Liver (tissue), 8 donors: ENCODE measurements at regions not wholly inside any gene's neighbourhood (a gene's known extent, or its start where the extent isn't known, plus 50 kb on each side); places are given as distances from the start of the nearest gene placed in this dataset.
"Not testable (repeated sequence)": the region's sequence is repeated elsewhere in the genome, so short reads cannot be mapped to it uniquely, and the experiment has no call there.

Experiments used
- DNase-seq: peaks from one replicate; pipeline ENCODE4 v3.0.0-alpha.2; 2017; ENCODE audit warnings: low spot score
- H3K27ac ChIP-seq, 2 donors: one replicate each; pipeline ENCODE4 v1.7.0; 2013; ENCODE audit warnings: inconsistent platforms in 2 of 2, low read length in 2 of 2, control low read depth in 1 of 2, low read depth in 1 of 2, mild to moderate bottlenecking in 1 of 2
- H3K27me3 ChIP-seq, 4 donors: one replicate each; pipeline versions ENCODE4 v1.6.1 to v1.7.0; 2013; ENCODE audit warnings: low read length in 3 of 4, inconsistent platforms in 1 of 4, mild to moderate bottlenecking in 1 of 4, moderate library complexity in 1 of 4; ENCODE audit not compliant: control insufficient read depth in 4 of 4, insufficient read depth in 4 of 4
- H3K36me3 ChIP-seq, 4 donors: one replicate each; pipeline versions ENCODE4 v1.6.1 to v1.7.0; 2013; ENCODE audit warnings: low read length in 3 of 4, mild to moderate bottlenecking in 3 of 4, low read depth in 1 of 4, moderate library complexity in 1 of 4; ENCODE audit not compliant: control insufficient read depth in 4 of 4, insufficient read depth in 3 of 4
- H3K4me1 ChIP-seq, 4 donors: one replicate each; pipeline versions ENCODE4 v1.6.1 to v1.7.0; 2013; ENCODE audit warnings: low read length in 3 of 4, mild to moderate bottlenecking in 3 of 4, moderate library complexity in 1 of 4; ENCODE audit not compliant: control insufficient read depth in 4 of 4, insufficient read depth in 4 of 4
- H3K4me3 ChIP-seq, 3 donors: one replicate each; pipeline versions ENCODE4 v1.6.1 to v1.7.0; 2013; ENCODE audit warnings: low read length in 3 of 3, control low read depth in 1 of 3, low read depth in 1 of 3, mild to moderate bottlenecking in 1 of 3
- H3K9ac ChIP-seq, 2 donors: one replicate each; pipeline ENCODE4 v1.7.0; 2013; ENCODE audit warnings: low read length in 2 of 2, mild to moderate bottlenecking in 2 of 2, moderate library complexity in 2 of 2, control low read depth in 1 of 2, low read depth in 1 of 2
- H3K9me3 ChIP-seq, 4 donors: one replicate each; pipeline versions ENCODE4 v1.6.1 to v1.7.0; 2013; ENCODE audit warnings: low read length in 3 of 4; ENCODE audit not compliant: control insufficient read depth in 4 of 4
- ATF3 ChIP-seq: IDR thresholded peaks from 2 replicates; pipeline ENCODE4 v1.6.1; 2016; ENCODE audit warnings: antibody characterized with exemption
- CTCF ChIP-seq: fragments of 150-350 bp; IDR thresholded peaks from 2 replicates; pipeline ENCODE4 v1.5.1; 2017; ENCODE audit warnings: improper control_type of control experiment, low read depth, low read length; ENCODE audit not compliant: missing input control
- EGR1 ChIP-seq, 2 donors: IDR thresholded peaks; 2 replicates each; pipeline ENCODE4 v1.6.1; 2016 to 2018; ENCODE audit warnings: antibody characterized with exemption in 2 of 2, low read depth in 2 of 2
- FOXA1 ChIP-seq: IDR thresholded peaks from 2 replicates; pipeline ENCODE4 v1.6.1; 2016; ENCODE audit warnings: antibody characterized with exemption
- FOXA2 ChIP-seq: IDR thresholded peaks from 2 replicates; pipeline ENCODE4 v1.6.1; 2016; ENCODE audit warnings: antibody characterized with exemption
- GABPA ChIP-seq, 2 donors: IDR thresholded peaks in 1 of 2; conservative IDR thresholded peaks in 1 of 2; 2 replicates each; pipeline ENCODE4 v1.6.1; 2016; ENCODE audit warnings: antibody characterized with exemption in 2 of 2, mild to moderate bottlenecking in 1 of 2, moderate library complexity in 1 of 2
- HNF4A ChIP-seq, 2 donors: conservative IDR thresholded peaks; 2 replicates each; pipeline ENCODE4 v1.6.1; 2016; ENCODE audit warnings: antibody characterized with exemption in 2 of 2, mild to moderate bottlenecking in 2 of 2
- HNF4G ChIP-seq: IDR thresholded peaks from 2 replicates; pipeline ENCODE4 v1.6.1; 2016; ENCODE audit warnings: antibody characterized with exemption
- JUND ChIP-seq, 2 donors: IDR thresholded peaks; 2 replicates each; pipeline ENCODE4 v1.6.1; 2016; ENCODE audit warnings: antibody characterized with exemption in 2 of 2
- NR2F2 ChIP-seq: IDR thresholded peaks from 2 replicates; pipeline ENCODE4 v1.6.1; 2016; ENCODE audit warnings: antibody characterized with exemption
- RAD21 ChIP-seq, 2 donors: IDR thresholded peaks; 2 replicates each; pipeline ENCODE4 v1.6.1; 2016; ENCODE audit warnings: antibody characterized with exemption in 2 of 2, mild to moderate bottlenecking in 2 of 2
- REST ChIP-seq: IDR thresholded peaks from 2 replicates; pipeline ENCODE4 v1.6.1; 2016; ENCODE audit warnings: antibody characterized with exemption, mild to moderate bottlenecking
- RXRA ChIP-seq, 2 donors: IDR thresholded peaks; 2 replicates each; pipeline ENCODE4 v1.6.1; 2017 to 2018; ENCODE audit warnings: antibody characterized with exemption in 2 of 2, mild to moderate bottlenecking in 1 of 2
- SP1 ChIP-seq: IDR thresholded peaks from 2 replicates; pipeline ENCODE4 v1.6.1; 2018; ENCODE audit warnings: antibody characterized with exemption, mild to moderate bottlenecking
- TAF1 ChIP-seq: conservative IDR thresholded peaks from 2 replicates; pipeline ENCODE4 v1.6.1; 2016; ENCODE audit warnings: antibody characterized with exemption, mild to moderate bottlenecking
- WGBS: extraction: QIAGEN DNeasy Blood & Tissue Kit; methylation state at CpG from one replicate; pipeline ENCODE4 v1.1.7; 2013; 5-methylcytosine and 5-hydroxymethylcytosine counted together
- TF ChIP-seq, protein P1 (sequence below): IDR thresholded peaks from 2 replicates; pipeline ENCODE4 v1.6.1; 2016; ENCODE audit warnings: antibody characterized with exemption
- donor health status: healthy.
- donor health status: healthy.
- donor health status: healthy.
- donor health status: healthy.
- donor health status: healthy.

GRCh38 chr4:43651991-43652390 is 759.5 kb downstream of the GRXCR1 start (continued):
- no peak for TF ChIP-seq RAD21 (IDR thresholded peaks at IDR 0.05)
- TF ChIP-seq ATF3 = no peak
- no peak for TF ChIP-seq NR2F2

- 84% methylated on average over 2 of the region's 2 CpGs for WGBS
- H3K9me3 ChIP-seq, H3K27me3 ChIP-seq: not testable (repeated sequence)
These were observed 767.0 kb downstream of the GRXCR1 start for GRCh38 chr4:43659547-43659946.

DNA sequence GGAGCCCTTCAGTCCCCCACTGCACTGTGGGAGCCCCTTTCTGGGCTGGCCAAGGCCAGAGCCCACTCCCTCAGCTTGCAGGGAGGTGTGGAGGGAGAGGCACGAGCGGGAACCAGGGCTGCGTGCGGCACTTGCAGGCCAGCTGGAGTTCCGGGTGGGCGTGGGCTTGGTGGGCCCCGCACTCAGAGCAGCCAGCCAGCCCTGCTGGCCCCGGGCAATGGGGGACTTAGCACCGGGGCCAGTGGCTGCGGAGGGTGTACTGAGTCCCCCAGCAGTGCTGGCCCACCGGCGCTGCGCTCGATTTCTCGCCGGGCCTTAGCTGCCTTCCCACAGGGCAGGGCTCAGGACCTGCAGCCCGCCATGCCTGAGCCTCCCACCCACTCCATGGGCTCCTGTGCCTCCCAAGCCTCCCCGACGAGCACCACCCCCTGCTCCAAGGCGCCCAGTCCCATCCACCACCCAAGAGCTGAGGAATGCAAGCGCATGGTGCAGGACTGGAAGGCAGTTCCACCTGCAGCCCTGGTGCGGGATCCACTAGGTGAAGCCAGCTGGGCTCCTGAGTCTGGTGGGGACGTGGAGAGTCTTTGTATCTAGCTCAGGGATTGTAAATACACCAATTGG is 776.2 kb downstream of the KCTD8 start:
- not testable (repeated sequence) for H3K36me3 ChIP-seq, DNase-seq, H3K27ac ChIP-seq, H3K4me1 ChIP-seq, H3K9ac ChIP-seq, H3K4me3 ChIP-seq, H3K27me3 ChIP-seq, H3K9me3 ChIP-seq
- 90% methylated on average over 23 of the region's 23 CpGs for WGBS

More at GRCh38 chr4:43659547-43659946, 767.0 kb downstream of the GRXCR1 start:
- H3K27ac ChIP-seq, H3K9ac ChIP-seq, H3K36me3 ChIP-seq, DNase-seq, H3K4me1 ChIP-seq, H3K4me3 ChIP-seq: not testable (repeated sequence)

GRCh38 chr4:43680421-43680820 is 768.2 kb downstream of the KCTD8 start:
- peaks cover 0 to 4% (median 0%) of the 10 kb centered on the region in 4 donors for H3K9me3 ChIP-seq
- no peaks in the 10 kb centered on the region for H3K27me3 ChIP-seq
- H3K9ac ChIP-seq = no peak overlapping the region
- 76% methylated on average over 1 of the region's 1 CpG for WGBS
- H3K36me3 ChIP-seq = no peaks in the 10 kb centered on the region
- TF ChIP-seq HNF4A (conservative IDR thresholded peaks at IDR 0.05) (no peak), RXRA (IDR thresholded peaks at IDR 0.05) (no peak), TAF1 (no peak), ATF3 (no peak), GABPA (IDR thresholded peaks at IDR 0.05 in 1 of 2, conservative IDR thresholded peaks at IDR 0.05 in 1 of 2) (no peak), EGR1 (IDR thresholded peaks at IDR 0.05; ENCODE audit: low read depth in 2 of 2) (no peak), NR2F2 (no peak), CTCF (no peak), REST (no peak), SP1 (no peak), FOXA2 (no peak), RAD21 (IDR thresholded peaks at IDR 0.05) (no peak), FOXA1 (no peak), HNF4G (no peak), JUND (IDR thresholded peaks at IDR 0.05) (no peak)
- TF ChIP-seq, protein P1, sequence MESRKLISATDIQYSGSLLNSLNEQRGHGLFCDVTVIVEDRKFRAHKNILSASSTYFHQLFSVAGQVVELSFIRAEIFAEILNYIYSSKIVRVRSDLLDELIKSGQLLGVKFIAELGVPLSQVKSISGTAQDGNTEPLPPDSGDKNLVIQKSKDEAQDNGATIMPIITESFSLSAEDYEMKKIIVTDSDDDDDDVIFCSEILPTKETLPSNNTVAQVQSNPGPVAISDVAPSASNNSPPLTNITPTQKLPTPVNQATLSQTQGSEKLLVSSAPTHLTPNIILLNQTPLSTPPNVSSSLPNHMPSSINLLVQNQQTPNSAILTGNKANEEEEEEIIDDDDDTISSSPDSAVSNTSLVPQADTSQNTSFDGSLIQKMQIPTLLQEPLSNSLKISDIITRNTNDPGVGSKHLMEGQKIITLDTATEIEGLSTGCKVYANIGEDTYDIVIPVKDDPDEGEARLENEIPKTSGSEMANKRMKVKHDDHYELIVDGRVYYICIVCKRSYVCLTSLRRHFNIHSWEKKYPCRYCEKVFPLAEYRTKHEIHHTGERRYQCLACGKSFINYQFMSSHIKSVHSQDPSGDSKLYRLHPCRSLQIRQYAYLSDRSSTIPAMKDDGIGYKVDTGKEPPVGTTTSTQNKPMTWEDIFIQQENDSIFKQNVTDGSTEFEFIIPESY = no peak
- H3K4me3 ChIP-seq = no peak overlapping the region
- no peak for DNase-seq
- H3K27ac ChIP-seq = no peak overlapping the region
- no peaks in the 10 kb centered on the region for H3K4me1 ChIP-seq
